GM23338 (cell line): ENCODE measurements at regions not wholly inside any gene's neighbourhood (a gene's known extent, or its start where the extent isn't known, plus 50 kb on each side); places are given as distances from the start of the nearest gene placed in this dataset.

ENCODE experiments used
- ATAC-seq: fragments of 200-7000 bp; cut with Tn5 transposase; 3 replicates; pipeline ENCODE4 v1.9.1; 2020
- DNase-seq: peaks from one replicate; pipeline ENCODE4 v3.0.0-alpha.2; 2015; ENCODE audit warnings: low spot score
- H2AFZ ChIP-seq: fragments of 200-600 bp; sonication (generic); 2 replicates; pipeline ENCODE4 v1.8.0; 2016; ENCODE audit warnings: antibody characterized with exemption, mild to moderate bottlenecking, moderate library complexity
- H3F3A ChIP-seq: fragments of 200-600 bp; sonication (generic); replicated peaks from 2 replicates; pipeline ENCODE4 v1.8.0; 2017; ENCODE audit warnings: antibody characterized with exemption, mixed run types, low read depth
- H3K27ac ChIP-seq: fragments of 200-600 bp; sonication (generic); 2 replicates; pipeline ENCODE4 v1.6.1; 2016; ENCODE audit warnings: low read depth
- H3K27me3 ChIP-seq: fragments of 200-600 bp; sonication (generic); 2 replicates; pipeline ENCODE4 v1.8.0; 2016; ENCODE audit warnings: mild to moderate bottlenecking, mixed run types, moderate library complexity; ENCODE audit not compliant: insufficient read depth
- H3K36me3 ChIP-seq: fragments of 200-600 bp; sonication (generic); 2 replicates; pipeline ENCODE4 v1.8.0; 2016; ENCODE audit warnings: mild to moderate bottlenecking; ENCODE audit not compliant: insufficient read depth
- H3K4me1 ChIP-seq: fragments of 200-600 bp; sonication (generic); 2 replicates; pipeline ENCODE4 v1.8.0; 2016; ENCODE audit warnings: mild to moderate bottlenecking, moderate library complexity; ENCODE audit not compliant: insufficient read depth
- H3K4me2 ChIP-seq: fragments of 200-600 bp; sonication (generic); 2 replicates; pipeline ENCODE4 v1.7.1; 2017; ENCODE audit warnings: mixed run types
- H3K4me3 ChIP-seq: fragments of 200-600 bp; sonication (generic); 2 replicates; pipeline ENCODE4 v1.6.1; 2016; ENCODE audit warnings: mixed run types
- H3K79me2 ChIP-seq: fragments of 200-600 bp; sonication (generic); replicated peaks from 2 replicates; pipeline ENCODE4 v1.8.0; 2017; ENCODE audit warnings: mild to moderate bottlenecking; ENCODE audit not compliant: insufficient read depth
- H3K9me2 ChIP-seq: fragments of 200-600 bp; sonication (generic); 2 replicates; pipeline ENCODE4 v1.8.0; 2017; ENCODE audit not compliant: insufficient read depth
- H4K20me1 ChIP-seq: fragments of 200-600 bp; sonication (generic); replicated peaks from 2 replicates; pipeline ENCODE4 v1.8.0; 2017; ENCODE audit warnings: mild to moderate bottlenecking; ENCODE audit not compliant: insufficient read depth
- H3K27ac Mint-ChIP-seq: 2 replicates; pipeline ENCODE4 v1.8.0; 2020; ENCODE audit warnings: inconsistent platforms, mild to moderate bottlenecking, moderate library complexity, mixed read lengths
- H3K27me3 Mint-ChIP-seq: 3 replicates; pipeline ENCODE4 v1.8.0; 2022; ENCODE audit warnings: low read depth, mild to moderate bottlenecking, moderate library complexity, mixed read lengths, inconsistent platforms; ENCODE audit not compliant: insufficient read depth, poor library complexity
- H3K36me3 Mint-ChIP-seq: 3 replicates; pipeline ENCODE4 v1.8.0; 2021; ENCODE audit warnings: low read depth, mild to moderate bottlenecking, inconsistent platforms, moderate library complexity, mixed read lengths
- H3K4me1 Mint-ChIP-seq: 3 replicates; pipeline ENCODE4 v1.8.0; 2020; ENCODE audit warnings: mild to moderate bottlenecking, inconsistent platforms, mixed read lengths
- H3K4me3 Mint-ChIP-seq: 3 replicates; pipeline ENCODE4 v1.8.0; 2021; ENCODE audit warnings: moderate library complexity, mild to moderate bottlenecking, inconsistent platforms, mixed read lengths
- H3K9me3 Mint-ChIP-seq: 3 replicates; pipeline ENCODE4 v1.8.0; 2020; ENCODE audit warnings: moderate library complexity, mild to moderate bottlenecking, inconsistent platforms, mixed read lengths
- CREB1 ChIP-seq: fragments of 250-450 bp; sonication (Bioruptor Pico); IDR thresholded peaks from 2 replicates; pipeline ENCODE4 v1.5.0; 2020; ENCODE audit warnings: low read depth, mild to moderate bottlenecking, moderate library complexity
- ETS1 ChIP-seq: IDR thresholded peaks from 2 replicates; pipeline ENCODE4 v1.6.1; 2016; ENCODE audit warnings: antibody characterized with exemption
- EZH2 ChIP-seq: fragments of 200-600 bp; sonication (generic); IDR thresholded peaks from one replicate; pipeline ENCODE4 v1.8.0; 2017; ENCODE audit warnings: antibody characterized with exemption, mild to moderate bottlenecking, low read depth; ENCODE audit not compliant: unreplicated experiment
- EZH2phosphoT487 ChIP-seq: fragments of 200-600 bp; sonication (generic); IDR thresholded peaks from one replicate; pipeline ENCODE4 v1.8.1; 2018; ENCODE audit warnings: antibody characterized with exemption; ENCODE audit not compliant: unreplicated experiment
- JUNB ChIP-seq: IDR thresholded peaks from one replicate; pipeline ENCODE4 v1.6.1; 2016; ENCODE audit warnings: antibody characterized with exemption; ENCODE audit not compliant: unreplicated experiment
- NANOG ChIP-seq: IDR thresholded peaks from 2 replicates; pipeline ENCODE4 v1.6.1; 2016; ENCODE audit warnings: antibody characterized with exemption, borderline replicate concordance
- POLR2AphosphoS5 ChIP-seq: IDR thresholded peaks from 2 replicates; pipeline ENCODE4 v1.6.1; 2016; ENCODE audit warnings: antibody characterized with exemption, low read depth
- REST ChIP-seq: IDR thresholded peaks from one replicate; pipeline ENCODE4 v1.6.1; 2018; ENCODE audit warnings: antibody characterized with exemption; ENCODE audit not compliant: unreplicated experiment
- STAT1 ChIP-seq: IDR thresholded peaks from one replicate; pipeline ENCODE4 v1.6.1; 2016; ENCODE audit warnings: antibody characterized with exemption; ENCODE audit not compliant: unreplicated experiment
- ZNF114 ChIP-seq: fragments of 250-450 bp; sonication (Bioruptor Pico); IDR thresholded peaks from 2 replicates; pipeline ENCODE4 v1.5.0; 2020; ENCODE audit warnings: mild to moderate bottlenecking, moderate library complexity
- ZNF331 ChIP-seq: fragments of 250-450 bp; sonication (Bioruptor Pico); IDR thresholded peaks from 2 replicates; pipeline ENCODE4 v1.5.0; 2020; ENCODE audit warnings: low read depth, mild to moderate bottlenecking, moderate library complexity
- TF ChIP-seq, protein P1 (sequence below), 2 experiments: fragments of 200-600 bp in 1 of 2; sonication (generic) in 1 of 2; conservative IDR thresholded peaks; 2 replicates each; pipeline versions ENCODE4 v1.5.1 to v1.6.1; 2016 to 2017; ENCODE audit warnings: antibody characterized with exemption in 2 of 2, low read depth in 2 of 2, mild to moderate bottlenecking in 2 of 2, moderate library complexity in 1 of 2
- TF ChIP-seq, protein P2 (sequence below): fragments of 250-450 bp; sonication (Bioruptor Pico); IDR thresholded peaks from 2 replicates; pipeline ENCODE4 v1.5.0; 2020; ENCODE audit warnings: mild to moderate bottlenecking, moderate library complexity

GRCh38 chr20:48262955-48263354, 477.7 kb upstream of the SULF2 start:
- Histone ChIP-seq H3K4me2 (no peak overlapping the region), H3K27ac (no peak overlapping the region), H3K9me2 (peaks cover 19% of the 10 kb centered on the region; the same call in 1 of the 2 replicates), H3K4me3 (no peak overlapping the region), H2AFZ (no peak overlapping the region), H3F3A (no peaks in the 10 kb centered on the region), H3K4me1 (no peaks in the 10 kb centered on the region), H3K27me3 (no peaks in the 10 kb centered on the region), H3K36me3 (no peaks in the 10 kb centered on the region), H4K20me1 (no peaks in the 10 kb centered on the region), H3K79me2 (no peaks in the 10 kb centered on the region)
- Mint-ChIP-seq H3K27ac (no peak overlapping the region), H3K4me3 (no peak overlapping the region), H3K9me3 (no peaks in the 10 kb centered on the region; the same call in 1 of the 3 replicates), H3K4me1 (peaks cover 8% of the 10 kb centered on the region), H3K27me3 (peaks cover 3% of the 10 kb centered on the region), H3K36me3 (no peaks in the 10 kb centered on the region)
- TF ChIP-seq NANOG (no peak), EZH2phosphoT487 (no peak), JUNB (no peak), REST (no peak), ZNF114 (CRISPR knock-in tag) (no peak), CREB1 (CRISPR knock-in tag) (no peak), ZNF331 (no peak), POLR2AphosphoS5 (no peak), STAT1 (no peak), EZH2 (no peak), ETS1 (no peak)
- TF ChIP-seq, protein P1, sequence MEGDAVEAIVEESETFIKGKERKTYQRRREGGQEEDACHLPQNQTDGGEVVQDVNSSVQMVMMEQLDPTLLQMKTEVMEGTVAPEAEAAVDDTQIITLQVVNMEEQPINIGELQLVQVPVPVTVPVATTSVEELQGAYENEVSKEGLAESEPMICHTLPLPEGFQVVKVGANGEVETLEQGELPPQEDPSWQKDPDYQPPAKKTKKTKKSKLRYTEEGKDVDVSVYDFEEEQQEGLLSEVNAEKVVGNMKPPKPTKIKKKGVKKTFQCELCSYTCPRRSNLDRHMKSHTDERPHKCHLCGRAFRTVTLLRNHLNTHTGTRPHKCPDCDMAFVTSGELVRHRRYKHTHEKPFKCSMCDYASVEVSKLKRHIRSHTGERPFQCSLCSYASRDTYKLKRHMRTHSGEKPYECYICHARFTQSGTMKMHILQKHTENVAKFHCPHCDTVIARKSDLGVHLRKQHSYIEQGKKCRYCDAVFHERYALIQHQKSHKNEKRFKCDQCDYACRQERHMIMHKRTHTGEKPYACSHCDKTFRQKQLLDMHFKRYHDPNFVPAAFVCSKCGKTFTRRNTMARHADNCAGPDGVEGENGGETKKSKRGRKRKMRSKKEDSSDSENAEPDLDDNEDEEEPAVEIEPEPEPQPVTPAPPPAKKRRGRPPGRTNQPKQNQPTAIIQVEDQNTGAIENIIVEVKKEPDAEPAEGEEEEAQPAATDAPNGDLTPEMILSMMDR (conservative IDR thresholded peaks at IDR 0.05; ENCODE audit: low read depth in 2 of 2) = no peak
- TF ChIP-seq, protein P2, sequence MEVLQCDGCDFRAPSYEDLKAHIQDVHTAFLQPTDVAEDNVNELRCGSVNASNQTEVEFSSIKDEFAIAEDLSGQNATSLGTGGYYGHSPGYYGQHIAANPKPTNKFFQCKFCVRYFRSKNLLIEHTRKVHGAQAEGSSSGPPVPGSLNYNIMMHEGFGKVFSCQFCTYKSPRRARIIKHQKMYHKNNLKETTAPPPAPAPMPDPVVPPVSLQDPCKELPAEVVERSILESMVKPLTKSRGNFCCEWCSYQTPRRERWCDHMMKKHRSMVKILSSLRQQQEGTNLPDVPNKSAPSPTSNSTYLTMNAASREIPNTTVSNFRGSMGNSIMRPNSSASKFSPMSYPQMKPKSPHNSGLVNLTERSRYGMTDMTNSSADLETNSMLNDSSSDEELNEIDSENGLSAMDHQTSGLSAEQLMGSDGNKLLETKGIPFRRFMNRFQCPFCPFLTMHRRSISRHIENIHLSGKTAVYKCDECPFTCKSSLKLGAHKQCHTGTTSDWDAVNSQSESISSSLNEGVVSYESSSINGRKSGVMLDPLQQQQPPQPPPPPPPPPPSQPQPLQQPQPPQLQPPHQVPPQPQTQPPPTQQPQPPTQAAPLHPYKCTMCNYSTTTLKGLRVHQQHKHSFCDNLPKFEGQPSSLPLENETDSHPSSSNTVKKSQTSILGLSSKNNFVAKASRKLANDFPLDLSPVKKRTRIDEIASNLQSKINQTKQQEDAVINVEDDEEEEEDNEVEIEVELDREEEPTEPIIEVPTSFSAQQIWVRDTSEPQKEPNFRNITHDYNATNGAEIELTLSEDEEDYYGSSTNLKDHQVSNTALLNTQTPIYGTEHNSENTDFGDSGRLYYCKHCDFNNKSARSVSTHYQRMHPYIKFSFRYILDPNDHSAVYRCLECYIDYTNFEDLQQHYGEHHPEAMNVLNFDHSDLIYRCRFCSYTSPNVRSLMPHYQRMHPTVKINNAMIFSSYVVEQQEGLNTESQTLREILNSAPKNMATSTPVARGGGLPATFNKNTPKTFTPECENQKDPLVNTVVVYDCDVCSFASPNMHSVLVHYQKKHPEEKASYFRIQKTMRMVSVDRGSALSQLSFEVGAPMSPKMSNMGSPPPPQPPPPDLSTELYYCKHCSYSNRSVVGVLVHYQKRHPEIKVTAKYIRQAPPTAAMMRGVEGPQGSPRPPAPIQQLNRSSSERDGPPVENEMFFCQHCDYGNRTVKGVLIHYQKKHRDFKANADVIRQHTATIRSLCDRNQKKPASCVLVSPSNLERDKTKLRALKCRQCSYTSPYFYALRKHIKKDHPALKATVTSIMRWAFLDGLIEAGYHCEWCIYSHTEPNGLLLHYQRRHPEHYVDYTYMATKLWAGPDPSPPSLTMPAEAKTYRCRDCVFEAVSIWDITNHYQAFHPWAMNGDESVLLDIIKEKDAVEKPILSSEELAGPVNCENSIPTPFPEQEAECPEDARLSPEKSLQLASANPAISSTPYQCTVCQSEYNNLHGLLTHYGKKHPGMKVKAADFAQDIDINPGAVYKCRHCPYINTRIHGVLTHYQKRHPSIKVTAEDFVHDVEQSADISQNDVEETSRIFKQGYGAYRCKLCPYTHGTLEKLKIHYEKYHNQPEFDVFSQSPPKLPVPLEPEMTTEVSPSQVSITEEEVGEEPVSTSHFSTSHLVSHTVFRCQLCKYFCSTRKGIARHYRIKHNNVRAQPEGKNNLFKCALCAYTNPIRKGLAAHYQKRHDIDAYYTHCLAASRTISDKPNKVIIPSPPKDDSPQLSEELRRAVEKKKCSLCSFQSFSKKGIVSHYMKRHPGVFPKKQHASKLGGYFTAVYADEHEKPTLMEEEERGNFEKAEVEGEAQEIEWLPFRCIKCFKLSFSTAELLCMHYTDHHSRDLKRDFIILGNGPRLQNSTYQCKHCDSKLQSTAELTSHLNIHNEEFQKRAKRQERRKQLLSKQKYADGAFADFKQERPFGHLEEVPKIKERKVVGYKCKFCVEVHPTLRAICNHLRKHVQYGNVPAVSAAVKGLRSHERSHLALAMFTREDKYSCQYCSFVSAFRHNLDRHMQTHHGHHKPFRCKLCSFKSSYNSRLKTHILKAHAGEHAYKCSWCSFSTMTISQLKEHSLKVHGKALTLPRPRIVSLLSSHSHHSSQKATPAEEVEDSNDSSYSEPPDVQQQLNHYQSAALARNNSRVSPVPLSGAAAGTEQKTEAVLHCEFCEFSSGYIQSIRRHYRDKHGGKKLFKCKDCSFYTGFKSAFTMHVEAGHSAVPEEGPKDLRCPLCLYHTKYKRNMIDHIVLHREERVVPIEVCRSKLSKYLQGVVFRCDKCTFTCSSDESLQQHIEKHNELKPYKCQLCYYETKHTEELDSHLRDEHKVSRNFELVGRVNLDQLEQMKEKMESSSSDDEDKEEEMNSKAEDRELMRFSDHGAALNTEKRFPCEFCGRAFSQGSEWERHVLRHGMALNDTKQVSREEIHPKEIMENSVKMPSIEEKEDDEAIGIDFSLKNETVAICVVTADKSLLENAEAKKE (CRISPR knock-in tag) = no peak
- no peak for DNase-seq
- ATAC-seq = no peak
